HEK293 (cell line): ENCODE measurements at regions not wholly inside any gene's neighbourhood (a gene's known extent, or its start where the extent isn't known, plus 50 kb on each side); places are given as distances from the start of the nearest gene placed in this dataset.

Experiments
- CTCF ChIA-PET: fragments of 350-600 bp; formaldehyde crosslinking; extraction: SDS; loops from one replicate; lab custom pipeline; 2021; ENCODE audit warnings: antibody characterized with exemption; lab: Yijun Ruan, JAX
- POLR2A ChIA-PET: fragments of 300-600 bp; formaldehyde crosslinking; extraction: SDS; loops from one replicate; lab custom pipeline; 2020; ENCODE audit warnings: antibody characterized with exemption, inconsistent platforms; lab: Yijun Ruan, JAX
- H3K27ac ChIP-seq: fragments of 200-500 bp; sonication (Bioruptor generic); 2 replicates; pipeline ENCODE4 v1.5.1; 2014; ENCODE audit warnings: low read depth, low read length, control low read depth, inconsistent platforms; ENCODE audit errors: extremely low read depth
- H3K36me3 ChIP-seq, 2 experiments: fragments of 200-500 bp in 1 of 2; sonication (Bioruptor generic) in 1 of 2; 1 replicate in 1 of 2; 2 replicates in 1 of 2; pipeline ENCODE4 v1.5.1; 2014 to 2017; ENCODE audit warnings: inconsistent platforms in 2 of 2, low read length in 2 of 2; ENCODE audit not compliant: control insufficient read depth in 2 of 2, insufficient read depth in 1 of 2
- H3K4me1 ChIP-seq: fragments of 200-500 bp; sonication (Bioruptor generic); 2 replicates; pipeline ENCODE4 v1.5.1; 2014; ENCODE audit warnings: mild to moderate bottlenecking, low read length, inconsistent platforms; ENCODE audit not compliant: control insufficient read depth, insufficient read depth
- H3K4me3 ChIP-seq: 2 replicates; pipeline ENCODE4 v1.5.1; 2011; ENCODE audit warnings: low read depth, mild to moderate bottlenecking, control low read depth, low read length, moderate library complexity
- H3K9me3 ChIP-seq: fragments of 200-500 bp; sonication (Bioruptor generic); 2 replicates; pipeline ENCODE4 v1.5.1; 2014; ENCODE audit warnings: low read depth, low read length, inconsistent platforms; ENCODE audit not compliant: control insufficient read depth, insufficient read depth
- GLIS2 ChIP-seq: fragments of 450-650 bp; formaldehyde crosslinking; IDR thresholded peaks from 2 replicates; pipeline ENCODE4 v1.5.1; 2016; ENCODE audit warnings: missing biosample characterization, missing genetic modification characterization
- HOXA7 ChIP-seq: sonication (generic); formaldehyde crosslinking; IDR thresholded peaks from 2 replicates; pipeline ENCODE4 v1.8.1; 2022; ENCODE audit warnings: missing genetic modification reagents, borderline replicate concordance
- HOXC10 ChIP-seq: sonication (generic); formaldehyde crosslinking; IDR thresholded peaks from 2 replicates; pipeline ENCODE4 v1.8.1; 2023; ENCODE audit warnings: mild to moderate bottlenecking, missing genetic modification reagents
- MYNN ChIP-seq: fragments of 450-650 bp; formaldehyde crosslinking; IDR thresholded peaks from 2 replicates; pipeline ENCODE4 v1.5.1; 2016; ENCODE audit warnings: missing biosample characterization, missing genetic modification characterization, borderline replicate concordance
- SCRT1 ChIP-seq: fragments of 450-650 bp; formaldehyde crosslinking; IDR thresholded peaks from 2 replicates; pipeline ENCODE4 v1.5.1; 2016; ENCODE audit warnings: missing biosample characterization, missing genetic modification characterization, borderline replicate concordance
- SCRT2 ChIP-seq: fragments of 450-650 bp; formaldehyde crosslinking; IDR thresholded peaks from 2 replicates; pipeline ENCODE4 v1.5.1; 2016; ENCODE audit warnings: missing biosample characterization, missing genetic modification characterization
- YY2 ChIP-seq: fragments of 450-650 bp; formaldehyde crosslinking; IDR thresholded peaks from 2 replicates; pipeline ENCODE4 v1.5.1; 2016; ENCODE audit warnings: missing biosample characterization, missing genetic modification characterization
- ZBTB20 ChIP-seq: fragments of 450-650 bp; formaldehyde crosslinking; IDR thresholded peaks from 2 replicates; pipeline ENCODE4 v1.5.1; 2016; ENCODE audit warnings: missing biosample characterization, missing genetic modification characterization
- ZBTB8A ChIP-seq: fragments of 450-650 bp; formaldehyde crosslinking; IDR thresholded peaks from 2 replicates; pipeline ENCODE4 v1.5.1; 2016; ENCODE audit warnings: missing biosample characterization, missing genetic modification characterization
- ZFP3 ChIP-seq: fragments of 450-650 bp; formaldehyde crosslinking; IDR thresholded peaks from 2 replicates; pipeline ENCODE4 v1.5.1; 2016; ENCODE audit warnings: low read depth, missing biosample characterization, missing genetic modification characterization
- ZIC2 ChIP-seq: fragments of 450-650 bp; formaldehyde crosslinking; IDR thresholded peaks from 2 replicates; pipeline ENCODE4 v1.5.1; 2016; ENCODE audit warnings: missing biosample characterization, missing genetic modification characterization
- ZNF114 ChIP-seq: fragments of 450-650 bp; formaldehyde crosslinking; IDR thresholded peaks from 2 replicates; pipeline ENCODE4 v1.5.0; 2017; ENCODE audit warnings: missing biosample characterization, missing genetic modification characterization
- ZNF138 ChIP-seq: fragments of 450-650 bp; formaldehyde crosslinking; IDR thresholded peaks from 2 replicates; pipeline ENCODE4 v1.5.1; 2016; ENCODE audit warnings: missing biosample characterization, missing genetic modification characterization, borderline replicate concordance
- ZNF140 ChIP-seq: fragments of 450-650 bp; formaldehyde crosslinking; IDR thresholded peaks from 2 replicates; pipeline ENCODE4 v1.5.1; 2016; ENCODE audit warnings: missing biosample characterization, missing genetic modification characterization
- ZNF16 ChIP-seq: fragments of 450-650 bp; formaldehyde crosslinking; IDR thresholded peaks from 2 replicates; pipeline ENCODE4 v1.5.1; 2016; ENCODE audit warnings: low read depth, missing biosample characterization, missing genetic modification characterization
- ZNF175 ChIP-seq: fragments of 450-650 bp; formaldehyde crosslinking; IDR thresholded peaks from 2 replicates; pipeline ENCODE4 v1.5.1; 2016; ENCODE audit warnings: missing biosample characterization, missing genetic modification characterization
- ZNF239 ChIP-seq: fragments of 450-650 bp; formaldehyde crosslinking; IDR thresholded peaks from 2 replicates; pipeline ENCODE4 v1.5.1; 2016; ENCODE audit warnings: missing biosample characterization, missing genetic modification characterization
- ZNF324 ChIP-seq: fragments of 450-650 bp; formaldehyde crosslinking; IDR thresholded peaks from 2 replicates; pipeline ENCODE4 v1.5.1; 2016; ENCODE audit warnings: missing biosample characterization, missing genetic modification characterization
- ZNF394 ChIP-seq: fragments of 450-650 bp; formaldehyde crosslinking; IDR thresholded peaks from 2 replicates; pipeline ENCODE4 v1.5.1; 2016; ENCODE audit warnings: missing biosample characterization, missing genetic modification characterization, mild to moderate bottlenecking, moderate library complexity, borderline replicate concordance
- ZNF404 ChIP-seq: fragments of 450-650 bp; formaldehyde crosslinking; IDR thresholded peaks from 2 replicates; pipeline ENCODE4 v1.5.1; 2017; ENCODE audit warnings: missing biosample characterization, missing genetic modification characterization
- ZNF426 ChIP-seq: fragments of 450-650 bp; formaldehyde crosslinking; IDR thresholded peaks from 2 replicates; pipeline ENCODE4 v1.5.1; 2017; ENCODE audit warnings: missing biosample characterization, missing genetic modification characterization, mild to moderate bottlenecking, inconsistent platforms, moderate library complexity
- ZNF501 ChIP-seq: fragments of 450-650 bp; formaldehyde crosslinking; IDR thresholded peaks from 2 replicates; pipeline ENCODE4 v1.5.1; 2016; ENCODE audit warnings: missing biosample characterization, missing genetic modification characterization
- ZNF510 ChIP-seq: fragments of 450-650 bp; formaldehyde crosslinking; IDR thresholded peaks from 2 replicates; pipeline ENCODE4 v1.5.1; 2018; ENCODE audit warnings: mild to moderate bottlenecking, missing genetic modification characterization, missing biosample characterization; ENCODE audit not compliant: insufficient replicate concordance
- ZNF518A ChIP-seq: fragments of 450-650 bp; formaldehyde crosslinking; conservative IDR thresholded peaks from 2 replicates; pipeline ENCODE4 v1.5.1; 2016; ENCODE audit warnings: low read depth, missing biosample characterization, missing genetic modification characterization
- ZNF610 ChIP-seq: fragments of 450-650 bp; formaldehyde crosslinking; IDR thresholded peaks from 2 replicates; pipeline ENCODE4 v1.5.1; 2016; ENCODE audit warnings: missing biosample characterization, missing genetic modification characterization, borderline replicate concordance
- ZNF670 ChIP-seq: fragments of 450-650 bp; formaldehyde crosslinking; IDR thresholded peaks from 2 replicates; pipeline ENCODE4 v1.5.1; 2016; ENCODE audit warnings: missing biosample characterization, missing genetic modification characterization, low read depth
- ZNF677 ChIP-seq: fragments of 450-650 bp; IDR thresholded peaks from 2 replicates; pipeline ENCODE4 v1.5.0; 2018; ENCODE audit warnings: missing biosample characterization, mild to moderate bottlenecking, missing genetic modification characterization, moderate library complexity
- ZNF747 ChIP-seq: fragments of 450-650 bp; formaldehyde crosslinking; IDR thresholded peaks from 2 replicates; pipeline ENCODE4 v1.5.1; 2016; ENCODE audit warnings: missing biosample characterization, missing genetic modification characterization
- ZNF777 ChIP-seq: fragments of 450-650 bp; formaldehyde crosslinking; IDR thresholded peaks from 2 replicates; pipeline ENCODE4 v1.5.1; 2017; ENCODE audit warnings: missing biosample characterization, missing genetic modification characterization, borderline replicate concordance
- ZNF837 ChIP-seq: fragments of 450-650 bp; formaldehyde crosslinking; IDR thresholded peaks from 2 replicates; pipeline ENCODE4 v1.5.1; 2016; ENCODE audit warnings: missing biosample characterization, missing genetic modification characterization
- ZSCAN5A ChIP-seq: fragments of 450-650 bp; formaldehyde crosslinking; IDR thresholded peaks from 2 replicates; pipeline ENCODE4 v1.5.1; 2016; ENCODE audit warnings: missing biosample characterization, missing genetic modification characterization
- TF ChIP-seq, protein P1 (sequence below): IDR thresholded peaks from 2 replicates; pipeline ENCODE4 v1.6.1; 2011; ENCODE audit warnings: mild to moderate bottlenecking, low read depth, low read length, borderline replicate concordance

- Histone ChIP-seq H3K27ac (no peak overlapping the region), H3K9me3 (no peaks in the 10 kb centered on the region), H3K4me1 (no peaks in the 10 kb centered on the region), H3K4me3 (no peak overlapping the region), H3K36me3 (no peaks in the 10 kb centered on the region)
- CTCF ChIA-PET, result no interaction called here
- POLR2A ChIA-PET, result no interaction called here
- TF ChIP-seq GLIS2 (no peak), ZNF837 (tag by site-specific recombination) (no peak), ZNF518A (tag by site-specific recombination) (no peak), ZBTB20 (tag by site-specific recombination) (no peak), ZNF670 (tag by site-specific recombination) (no peak), ZNF677 (tag by site-specific recombination) (no peak), ZFP3 (no peak), HOXC10 (CRISPR knock-in tag) (no peak), ZNF510 (tag by site-specific recombination) (no peak), ZNF140 (tag by site-specific recombination) (no peak), HOXA7 (CRISPR knock-in tag) (no peak), ZBTB8A (no peak), ZNF324 (tag by site-specific recombination) (no peak), ZNF16 (no peak), ZNF777 (tag by site-specific recombination) (no peak), ZNF610 (tag by site-specific recombination) (no peak), ZNF404 (no peak)
Observed at GRCh38 chr5:27708534-27708933, 670.1 kb upstream of the CDH9 start.

DNA sequence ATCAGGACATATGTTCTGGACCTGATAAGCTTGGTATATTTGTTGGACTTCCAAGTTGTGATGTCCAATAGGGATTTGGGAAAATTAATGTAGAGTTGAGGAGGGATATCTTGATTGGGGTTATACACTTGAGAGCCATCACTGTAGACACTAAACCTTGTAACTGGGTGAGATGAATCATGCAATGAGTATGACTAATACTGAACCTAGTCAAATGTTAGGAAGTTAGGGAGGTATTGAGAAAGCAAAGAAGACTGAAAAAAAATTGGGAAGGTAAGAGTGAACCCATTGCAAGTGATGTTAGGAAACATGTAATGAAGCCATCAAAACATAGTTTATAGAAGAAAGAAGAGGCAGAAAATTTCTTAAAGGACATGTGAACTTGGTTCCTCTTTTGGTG lies 668.4 kb upstream of the CDH9 start:
- H3K9me3 ChIP-seq, result no peaks in the 10 kb centered on the region
- no peak overlapping the region for H3K27ac ChIP-seq
- H3K36me3 ChIP-seq, result no peaks in the 10 kb centered on the region
- no peaks in the 10 kb centered on the region for H3K4me1 ChIP-seq
- CTCF ChIA-PET, result no interaction called here
- no peak overlapping the region for H3K4me3 ChIP-seq
- POLR2A ChIA-PET, result no interaction called here
- TF ChIP-seq ZIC2 (tag by site-specific recombination), result no peak
- no peak for TF ChIP-seq ZNF426
- no peak for TF ChIP-seq ZFP3
- TF ChIP-seq, protein P1, sequence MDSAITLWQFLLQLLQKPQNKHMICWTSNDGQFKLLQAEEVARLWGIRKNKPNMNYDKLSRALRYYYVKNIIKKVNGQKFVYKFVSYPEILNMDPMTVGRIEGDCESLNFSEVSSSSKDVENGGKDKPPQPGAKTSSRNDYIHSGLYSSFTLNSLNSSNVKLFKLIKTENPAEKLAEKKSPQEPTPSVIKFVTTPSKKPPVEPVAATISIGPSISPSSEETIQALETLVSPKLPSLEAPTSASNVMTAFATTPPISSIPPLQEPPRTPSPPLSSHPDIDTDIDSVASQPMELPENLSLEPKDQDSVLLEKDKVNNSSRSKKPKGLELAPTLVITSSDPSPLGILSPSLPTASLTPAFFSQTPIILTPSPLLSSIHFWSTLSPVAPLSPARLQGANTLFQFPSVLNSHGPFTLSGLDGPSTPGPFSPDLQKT, result no peak
- no peak for TF ChIP-seq ZNF501 (tag by site-specific recombination)
- no peak for TF ChIP-seq SCRT2 (tag by site-specific recombination)
- no peak for TF ChIP-seq SCRT1 (tag by site-specific recombination)
- TF ChIP-seq ZNF175 (tag by site-specific recombination), result no peak
- TF ChIP-seq ZNF394 (tag by site-specific recombination), result no peak
- TF ChIP-seq YY2 (tag by site-specific recombination), result no peak
- TF ChIP-seq ZNF747 (tag by site-specific recombination), result no peak
- no peak for TF ChIP-seq MYNN (tag by site-specific recombination)
- no peak for TF ChIP-seq ZNF138 (tag by site-specific recombination)
- TF ChIP-seq ZNF239 (tag by site-specific recombination), result no peak
- TF ChIP-seq ZNF114 (tag by site-specific recombination), result no peak
- TF ChIP-seq ZSCAN5A (tag by site-specific recombination), result no peak
